IPS-NIHi7 (cell line): ENCODE measurements at regions not wholly inside any gene's neighbourhood (a gene's known extent, or its start where the extent isn't known, plus 50 kb on each side); places are given as distances from the start of the nearest gene placed in this dataset.

ENCODE experiments used
- DNase-seq: peaks from one replicate; pipeline ENCODE4 v3.0.0; 2012; ENCODE audit warnings: mixed read lengths; ENCODE audit errors: extremely low spot score

DNA sequence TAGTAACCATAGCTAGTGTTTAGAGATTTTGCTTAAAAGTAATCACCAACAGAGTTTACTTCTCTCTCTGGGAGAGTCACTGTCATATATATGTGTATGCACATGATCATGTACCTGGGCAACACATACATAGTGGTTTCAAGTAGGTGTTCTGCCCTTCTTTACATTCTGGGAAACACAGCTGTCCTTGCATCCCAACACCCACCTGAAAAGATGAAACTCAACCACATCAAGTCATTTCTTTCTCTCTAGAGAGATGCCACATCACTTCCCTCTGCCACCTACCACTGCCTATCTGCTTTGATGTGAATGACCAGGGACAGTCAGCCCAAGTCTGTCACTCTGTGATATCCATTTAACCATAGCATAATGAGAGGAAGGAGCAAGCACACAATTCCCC is 155.8 kb upstream of the GADL1 start:
- DNase-seq, result no peak

DNA sequence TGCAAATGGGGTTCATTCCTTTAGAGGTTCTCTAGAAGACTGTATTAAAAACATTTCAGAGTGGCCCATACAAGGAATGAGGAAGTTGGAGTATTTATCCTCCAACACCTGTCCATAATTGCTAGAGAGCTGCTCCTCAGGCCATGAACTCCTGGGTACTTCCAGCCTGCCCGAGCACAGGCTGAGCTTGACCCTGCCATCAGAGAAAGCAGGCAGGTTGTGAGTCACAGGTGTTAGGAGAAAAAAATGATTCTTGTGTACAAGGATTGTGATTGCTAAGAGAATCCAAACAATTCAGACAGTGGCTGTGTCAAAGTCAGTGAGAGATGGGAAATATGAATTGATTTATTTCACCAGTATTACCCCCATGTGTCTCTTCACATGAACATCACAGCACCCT is 156.8 kb upstream of the GADL1 start:
- DNase-seq, result no peak

DNA sequence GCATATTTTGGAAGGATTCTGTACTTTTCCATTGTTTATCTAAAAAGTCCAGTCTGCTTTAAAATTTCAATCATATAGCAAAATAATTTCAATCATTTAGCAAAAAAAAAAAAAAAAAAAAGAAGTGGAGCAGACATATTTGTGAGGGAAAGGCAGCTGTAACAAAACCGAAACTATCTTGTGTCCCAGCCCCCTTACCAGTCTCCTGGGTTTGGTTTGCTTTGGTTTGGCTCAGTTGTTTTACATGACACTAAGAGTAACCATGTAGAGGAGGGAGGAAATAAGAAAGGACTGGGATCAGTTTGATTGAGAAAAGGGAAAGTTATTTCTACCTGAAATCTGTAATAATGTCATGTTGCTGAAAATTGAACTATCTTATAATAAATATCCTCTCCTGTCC is 158.8 kb upstream of the GADL1 start:
- DNase-seq, result no peak

DNA sequence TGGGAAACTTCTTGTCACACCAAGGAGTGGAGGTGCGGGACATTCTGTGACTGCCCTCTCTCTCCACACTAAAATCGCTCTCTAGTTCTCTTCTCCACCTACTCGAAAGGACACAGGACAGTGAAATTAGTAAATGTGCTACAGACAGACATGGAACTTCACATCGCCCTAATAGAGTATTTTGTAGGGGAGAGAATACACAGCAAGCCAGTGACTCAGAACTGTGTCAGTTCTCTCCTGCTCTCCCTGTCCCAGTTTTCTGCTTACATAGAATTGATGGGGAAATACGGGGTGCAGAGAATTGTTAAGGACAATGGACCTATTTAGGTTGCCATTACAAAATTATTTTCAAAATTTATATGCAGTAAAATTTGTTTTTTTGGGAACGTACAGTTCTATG is 159.6 kb upstream of the GADL1 start:
- no peak for DNase-seq

DNA sequence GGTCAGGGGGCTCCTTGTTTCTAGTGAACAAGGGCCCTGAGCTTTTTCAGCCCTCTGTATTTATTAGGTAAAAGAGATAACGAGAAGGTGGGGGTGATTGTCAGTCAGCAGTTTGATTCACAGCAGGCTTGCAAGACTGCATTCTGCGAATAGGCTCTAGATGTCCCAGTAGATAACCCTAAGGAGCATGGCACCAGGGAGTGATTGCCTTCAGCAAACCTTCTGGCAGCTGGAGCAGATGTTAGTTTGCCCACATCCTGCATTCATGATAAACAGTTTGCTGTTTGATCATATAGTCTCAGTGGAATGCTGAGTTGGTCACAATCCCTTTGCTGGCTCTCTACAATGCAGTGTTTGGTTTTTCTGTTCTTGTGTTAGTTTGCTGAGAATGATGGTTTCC is 161.3 kb upstream of the GADL1 start:
- DNase-seq, result no peak

DNA sequence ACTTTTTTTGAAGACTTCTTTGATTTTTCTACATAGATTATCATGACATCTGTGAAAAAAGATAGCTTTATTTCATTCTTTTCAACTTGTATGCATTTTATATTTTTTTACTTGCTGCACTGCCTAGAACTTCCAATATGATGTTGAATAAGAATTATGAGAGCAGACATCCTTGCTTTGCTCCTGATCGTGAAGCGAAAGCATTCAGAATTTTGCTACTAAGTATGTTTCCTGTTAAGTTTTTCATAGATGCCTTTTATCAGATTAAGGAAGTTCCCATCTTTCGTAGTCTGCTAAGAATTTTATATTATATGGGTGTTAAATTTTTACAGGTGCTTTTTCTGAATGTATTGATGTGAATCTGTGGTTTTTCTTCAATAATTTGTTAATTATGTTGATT is 163.4 kb upstream of the GADL1 start:
- DNase-seq, result no peak

DNA sequence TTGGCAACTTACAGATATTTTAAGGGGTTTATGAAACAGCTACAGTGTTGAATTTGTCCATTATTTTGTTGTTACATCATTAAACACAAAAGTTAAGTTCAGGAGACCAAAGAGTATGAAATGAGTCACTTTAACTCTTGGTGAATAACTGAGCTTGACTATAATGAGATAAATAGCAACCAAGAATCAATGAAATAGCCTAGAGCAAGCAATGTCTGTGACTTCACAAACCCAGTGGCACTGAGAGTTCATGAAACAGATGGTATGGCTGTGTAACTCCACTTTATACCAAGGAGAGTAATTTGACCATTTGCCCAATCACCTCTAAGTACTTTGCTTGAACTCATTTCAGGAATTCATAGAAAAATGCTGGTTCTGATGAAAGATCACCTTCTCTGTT is 169.6 kb upstream of the GADL1 start:
- DNase-seq, result no peak

- DNase-seq, result no peak
These were observed 171.3 kb upstream of the GADL1 start for GRCh38 chr3:31065765-31066164.

DNA sequence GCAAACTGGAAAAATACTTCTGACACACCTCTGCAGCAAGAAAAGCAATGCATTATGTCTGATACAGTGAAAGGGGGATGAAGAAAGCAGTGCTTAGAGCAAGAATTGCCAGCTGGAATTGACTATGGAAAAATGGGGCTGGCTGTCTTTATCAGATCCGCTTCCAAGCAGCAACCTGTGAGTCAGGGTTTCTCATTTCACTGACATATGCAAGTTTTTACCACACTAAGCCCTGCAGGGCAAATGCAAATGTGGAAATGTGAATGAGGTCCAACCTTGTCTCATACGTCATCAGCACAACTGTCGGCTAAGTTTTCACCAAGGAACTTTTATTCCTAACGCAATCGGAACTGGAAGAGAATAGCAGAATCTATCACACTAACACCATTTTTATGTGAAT is 172.5 kb upstream of the GADL1 start:
- no peak for DNase-seq

GRCh38 chr3:31075471-31075870 is 181.0 kb upstream of the GADL1 start:
- no peak for DNase-seq

DNA sequence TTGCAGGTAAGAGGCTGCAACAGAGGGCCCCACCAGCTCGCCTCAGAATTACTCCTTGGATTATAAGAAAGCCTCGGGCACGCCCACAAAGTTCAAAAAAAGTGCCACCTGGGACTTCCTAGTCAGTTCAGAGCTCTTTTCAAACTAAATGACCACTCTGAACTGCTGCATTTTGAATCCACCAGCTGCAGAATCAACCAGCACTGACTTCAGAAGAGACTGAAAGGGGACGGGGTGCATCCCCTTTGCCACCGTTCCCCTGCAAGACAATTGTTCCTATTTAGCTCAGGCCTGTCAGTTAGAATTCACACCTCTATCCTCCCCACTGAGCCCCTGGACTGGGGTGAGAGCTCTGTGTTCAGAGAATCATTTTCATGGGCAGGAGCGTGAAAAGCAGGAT is 181.4 kb upstream of the GADL1 start:
- DNase-seq, result no peak

DNA sequence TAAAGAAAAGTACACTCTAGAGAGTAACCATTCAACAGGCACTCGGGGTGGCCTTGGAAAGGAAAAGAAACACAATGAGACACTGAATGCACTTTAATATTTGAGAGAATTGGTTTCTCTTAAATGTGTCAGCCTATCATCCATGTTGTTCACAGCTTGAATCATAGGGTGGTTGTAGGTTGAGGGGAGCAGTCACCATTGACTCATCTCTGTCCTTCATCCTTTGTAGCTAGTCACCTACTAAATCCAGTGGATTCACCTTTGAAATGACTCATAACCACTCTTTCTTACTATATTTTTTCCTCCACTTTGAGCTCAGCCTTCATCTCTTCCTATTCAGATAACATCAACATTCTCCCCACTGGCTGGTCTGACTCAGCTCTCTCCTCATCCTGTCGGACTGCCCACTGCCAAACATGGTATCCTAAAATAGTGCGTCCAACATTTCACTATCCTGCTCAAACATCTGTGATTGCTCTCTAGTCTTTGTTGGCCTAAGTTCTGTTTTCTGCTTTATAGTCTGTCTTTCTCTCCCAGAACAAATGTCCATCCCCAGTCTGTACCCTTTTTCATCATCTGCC is 182.7 kb upstream of the GADL1 start:
- DNase-seq, result no peak

DNA sequence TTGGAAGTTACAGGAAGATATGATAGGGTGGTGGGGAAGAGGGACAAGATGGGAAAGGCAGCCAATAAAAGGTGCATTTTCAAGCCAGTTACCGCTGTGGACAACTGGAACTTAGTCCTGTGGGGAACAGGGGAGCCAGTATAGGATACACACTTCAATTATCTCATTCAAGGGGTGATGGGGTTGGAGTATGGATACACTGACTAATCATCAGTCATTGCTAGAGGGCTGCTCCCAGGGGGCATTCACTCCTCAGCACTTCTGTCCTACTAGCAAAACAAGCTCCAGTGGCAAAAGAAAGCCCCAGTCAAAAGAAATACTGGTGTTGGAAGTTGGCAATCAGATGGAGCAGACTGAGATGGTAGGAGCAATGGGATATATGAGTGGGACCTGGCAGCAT is 183.4 kb upstream of the GADL1 start:
- DNase-seq, result no peak

- DNase-seq, result no peak
These were observed 185.2 kb upstream of the GADL1 start for GRCh38 chr3:31079689-31080088.

GRCh38 chr3:31081018-31081662 is 186.7 kb upstream of the GADL1 start:
- no peak for DNase-seq

- no peak for DNase-seq
These were observed 191.7 kb upstream of the GADL1 start for GRCh38 chr3:31086148-31086547.

DNA sequence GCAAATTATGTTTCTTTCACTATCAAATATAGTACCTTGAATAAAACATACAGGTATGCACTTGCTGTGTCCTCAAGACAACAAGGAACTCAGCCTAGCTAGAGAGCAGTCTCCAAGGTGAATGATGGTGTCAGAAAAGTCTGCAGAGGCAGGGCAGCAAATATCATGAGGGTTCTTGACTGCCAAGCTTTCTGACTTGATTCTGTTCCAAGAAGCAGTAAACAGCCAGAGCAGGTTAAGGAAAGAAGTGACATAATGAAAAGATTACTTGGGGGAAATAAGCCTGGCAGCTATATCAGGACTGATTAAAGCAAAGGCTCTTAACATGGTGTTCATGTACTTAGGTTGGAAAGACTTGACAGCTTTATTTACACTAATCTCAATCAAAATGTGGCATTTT is 192.2 kb upstream of the GADL1 start:
- no peak for DNase-seq

DNA sequence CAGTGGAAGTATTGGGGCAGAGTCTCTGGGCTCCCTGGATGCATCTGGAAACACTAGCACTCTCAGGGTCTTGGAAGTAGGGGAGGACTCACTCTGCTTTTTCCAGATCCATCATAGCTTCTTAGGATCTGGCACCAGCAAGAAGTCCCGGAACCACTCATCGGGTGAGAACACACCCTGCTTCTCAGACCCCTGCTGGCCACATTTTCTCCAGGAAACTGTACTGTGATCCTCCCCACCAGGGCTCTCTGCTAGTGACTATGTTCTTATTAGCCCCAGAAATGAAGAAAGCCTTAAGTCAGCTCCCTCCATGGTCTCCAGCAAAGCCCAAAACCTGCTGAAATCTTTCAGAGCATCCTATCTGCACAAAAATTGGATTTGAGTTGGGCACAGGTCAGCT is 197.3 kb upstream of the GADL1 start:
- DNase-seq, result no peak

DNA sequence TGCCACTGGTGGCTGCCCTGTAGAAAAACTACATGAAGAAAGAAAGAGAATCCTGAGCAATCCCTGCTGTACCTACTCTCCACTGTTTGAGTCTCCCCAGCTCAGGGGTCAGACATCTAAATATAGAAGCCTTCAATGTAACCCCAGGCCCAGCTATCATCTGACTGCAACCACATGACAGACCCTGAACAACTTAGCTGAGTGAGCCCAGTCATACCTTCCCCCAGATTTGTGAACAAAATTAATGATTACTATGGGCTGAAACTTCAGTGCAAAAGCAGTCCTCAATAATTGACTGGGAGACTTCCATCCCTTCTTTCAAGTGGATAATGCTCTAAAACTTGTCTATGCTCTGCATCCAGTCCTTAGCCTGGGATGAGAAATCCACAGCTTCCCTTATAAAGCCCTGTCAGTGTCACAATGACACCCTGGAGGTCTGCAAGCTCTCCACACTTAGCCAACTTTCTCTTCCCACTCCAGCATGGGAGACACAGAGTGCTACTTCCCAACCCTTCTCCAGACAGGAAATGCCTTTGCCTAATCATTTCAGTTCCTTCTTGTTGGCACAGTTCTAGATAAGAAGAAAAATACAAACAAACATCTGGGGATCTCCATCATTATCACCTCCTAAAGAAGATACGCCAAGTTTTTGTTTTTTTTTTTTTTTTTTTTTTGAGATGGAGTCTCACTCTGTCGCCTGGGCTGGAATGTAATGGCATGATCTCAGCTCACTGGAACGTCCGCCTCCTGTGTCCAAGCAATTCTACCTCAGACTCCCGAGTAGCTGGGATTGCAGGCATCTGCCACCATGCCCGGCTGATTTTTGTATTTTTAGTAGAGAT is 198.5 kb upstream of the GADL1 start:
- DNase-seq, result no peak

- DNase-seq, result no peak
These were observed 199.1 kb upstream of the GADL1 start for GRCh38 chr3:31093606-31094005.

DNA sequence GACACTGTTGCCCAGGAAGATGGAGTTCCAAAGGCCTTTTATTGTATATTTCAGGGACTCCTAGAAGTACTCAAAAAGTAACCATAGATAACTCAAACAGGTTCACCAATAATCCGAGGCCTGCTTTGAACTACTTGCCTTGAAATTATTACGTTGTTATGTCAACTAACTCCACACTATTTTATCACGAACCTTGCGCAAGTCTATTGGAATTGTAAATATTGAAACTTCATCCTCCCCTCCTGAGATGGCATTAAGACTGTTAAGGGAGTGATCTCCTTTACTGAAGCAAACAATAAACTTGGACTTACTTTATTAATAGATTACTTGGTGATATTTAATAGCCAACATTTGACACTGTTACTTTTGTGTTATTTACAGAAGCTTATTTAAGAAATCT is 199.6 kb upstream of the GADL1 start:
- no peak for DNase-seq

- DNase-seq, result no peak
These were observed 200.8 kb upstream of the GADL1 start for GRCh38 chr3:31095255-31095654.

DNA sequence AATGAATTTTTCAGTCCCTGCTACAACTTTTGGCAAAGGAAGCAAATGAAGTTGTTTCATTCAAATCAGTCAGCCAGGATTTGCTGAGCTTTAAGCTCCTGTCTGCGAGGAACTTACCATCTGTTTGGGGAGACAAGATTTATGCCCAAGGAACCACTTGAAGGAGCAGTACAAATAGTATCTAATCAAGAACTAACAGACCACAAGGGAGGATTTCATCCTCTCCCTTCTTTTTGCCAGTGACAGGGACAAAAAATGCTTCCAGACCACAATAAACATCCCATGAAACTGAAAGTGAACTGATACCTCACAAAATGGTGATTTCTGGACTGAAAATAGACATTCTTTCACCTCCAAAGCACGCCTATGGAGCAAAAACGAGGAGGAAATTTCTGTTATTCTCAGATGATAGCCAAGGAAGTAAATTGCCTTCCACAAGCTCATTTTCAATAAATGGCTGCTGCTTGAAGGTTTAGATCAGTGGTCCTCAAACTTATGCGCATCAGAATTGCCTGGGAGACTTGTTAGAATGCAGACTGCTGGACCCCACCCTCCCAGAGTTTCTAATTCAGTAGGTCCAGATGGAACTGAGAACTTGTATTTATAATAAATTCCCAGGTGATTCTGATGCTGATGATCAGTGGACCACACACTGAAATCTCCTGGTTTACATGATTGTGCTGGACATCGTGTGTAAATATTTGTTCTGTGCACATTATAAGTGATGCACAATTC is 202.4 kb upstream of the GADL1 start:
- no peak for DNase-seq
